NCI-H226 (cell line): ENCODE measurements at regions not wholly inside any gene's neighbourhood (a gene's known extent, or its start where the extent isn't known, plus 50 kb on each side); places are given as distances from the start of the nearest gene placed in this dataset.
A peak's percentile ranks its signal among the peaks of the same experiment; 100 is the strongest.
"Not testable (repeated sequence)": the region's sequence is repeated elsewhere in the genome, so short reads cannot be mapped to it uniquely, and the experiment has no call there.

ENCODE experiments used
- DNase-seq: peaks from one replicate; pipeline ENCODE4 v3.0.0-alpha.2; 2015

- DNase-seq, result no peak
These were observed 86.1 kb downstream of the RAP2A start for GRCh38 chr13:97520061-97520460.

DNA sequence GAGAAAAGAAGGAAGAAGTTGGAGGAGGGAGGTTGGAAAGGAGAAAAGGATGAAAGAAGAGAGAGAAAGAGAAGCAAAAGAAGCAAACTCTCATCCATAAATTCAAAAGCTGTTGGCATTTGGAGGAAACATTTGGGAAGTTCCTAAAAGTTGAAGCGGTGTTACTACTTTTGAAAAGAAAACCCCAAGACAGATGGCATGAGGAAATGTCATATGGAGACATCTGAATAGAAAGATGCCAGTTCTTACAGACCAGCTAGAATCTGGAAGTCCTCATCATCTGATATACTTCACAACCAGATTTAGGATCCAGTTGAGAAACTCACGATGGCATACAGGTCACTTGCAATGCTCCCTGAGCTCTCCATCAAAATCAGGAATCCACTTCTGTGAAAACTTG lies 86.9 kb downstream of the RAP2A start:
- no peak for DNase-seq

- DNase-seq, result no peak
These were observed 87.8 kb downstream of the RAP2A start for GRCh38 chr13:97521726-97522125.

DNA sequence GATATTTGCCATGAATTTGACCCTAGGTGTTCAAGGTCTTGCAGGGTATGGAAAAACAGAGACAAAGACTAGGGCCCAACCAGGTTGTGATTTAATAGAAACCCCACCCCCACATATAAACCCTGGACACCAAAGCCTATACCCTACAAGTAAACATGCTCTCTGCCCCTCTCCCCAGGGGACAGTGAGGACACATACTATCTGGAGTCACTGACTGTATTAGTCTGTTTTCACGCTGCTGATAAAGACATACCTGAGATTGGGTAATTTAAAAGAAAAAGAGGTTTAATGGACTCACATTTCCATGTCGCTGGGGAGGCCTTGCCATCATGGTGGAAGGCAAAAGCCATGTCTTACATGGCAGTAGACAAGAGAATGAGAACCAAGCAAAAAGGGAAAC lies 88.3 kb downstream of the RAP2A start:
- no peak for DNase-seq

DNA sequence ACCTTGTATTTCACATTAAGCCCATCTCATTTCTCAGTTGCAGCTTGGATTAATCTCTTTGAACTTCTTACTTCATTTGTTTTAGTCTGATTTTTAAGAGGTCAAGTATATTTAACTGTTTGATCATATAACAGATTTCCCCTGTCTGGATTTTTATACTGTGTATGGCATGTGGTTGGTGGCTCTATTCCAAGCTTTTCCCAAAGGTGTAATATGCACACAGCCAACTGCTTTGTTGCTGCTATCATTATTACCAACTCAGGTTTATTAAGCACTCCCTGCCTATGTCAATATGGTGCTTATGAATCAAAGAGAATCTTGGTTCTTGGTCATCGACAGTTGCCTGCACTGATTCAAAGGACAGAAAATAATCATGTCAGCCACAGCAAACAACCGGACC lies 92.6 kb downstream of the RAP2A start:
- no peak for DNase-seq

DNA sequence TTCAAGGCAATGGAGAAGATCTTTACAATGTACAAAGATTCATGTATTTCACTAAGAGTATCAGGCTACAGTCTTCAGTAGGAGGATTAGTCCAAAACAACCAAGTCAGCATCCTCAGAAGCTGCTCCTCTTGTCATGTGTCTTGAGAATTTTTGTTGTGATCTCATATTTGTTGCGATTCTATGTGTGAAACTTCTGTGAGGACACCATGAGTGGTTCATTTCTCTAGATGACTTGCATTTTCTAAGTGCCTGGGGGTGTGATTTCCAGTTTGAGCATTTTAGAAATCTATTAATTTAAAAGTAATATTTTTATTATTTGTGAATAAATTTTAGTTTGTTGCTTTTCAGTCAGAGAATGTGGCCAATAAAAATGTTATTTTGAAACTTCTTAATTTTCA lies 94.5 kb downstream of the RAP2A start:
- DNase-seq, result no peak

GRCh38 chr13:97534540-97534939 lies 100.6 kb downstream of the RAP2A start:
- DNase-seq, result no peak

DNA sequence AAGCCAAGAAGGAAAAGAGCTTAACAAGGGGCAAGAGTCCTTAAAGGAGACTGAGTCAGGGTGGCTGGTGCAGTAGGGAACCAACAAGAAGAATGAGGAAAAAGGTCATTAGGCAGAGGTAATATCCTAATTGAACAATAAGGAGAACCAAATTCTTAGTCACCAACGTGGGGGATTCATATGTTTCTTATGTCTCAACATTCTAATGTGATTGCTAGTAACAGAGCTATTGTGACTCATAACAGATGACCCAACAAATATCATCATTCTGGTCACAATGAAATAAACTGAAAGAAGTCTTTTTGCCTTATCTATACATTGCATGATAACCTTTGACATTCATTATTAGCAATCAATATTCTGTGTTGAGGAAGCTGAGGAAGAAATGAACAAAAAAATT lies 101.6 kb downstream of the RAP2A start:
- DNase-seq, result no peak

GRCh38 chr13:97537110-97537509 lies 103.1 kb downstream of the RAP2A start:
- no peak for DNase-seq

DNA sequence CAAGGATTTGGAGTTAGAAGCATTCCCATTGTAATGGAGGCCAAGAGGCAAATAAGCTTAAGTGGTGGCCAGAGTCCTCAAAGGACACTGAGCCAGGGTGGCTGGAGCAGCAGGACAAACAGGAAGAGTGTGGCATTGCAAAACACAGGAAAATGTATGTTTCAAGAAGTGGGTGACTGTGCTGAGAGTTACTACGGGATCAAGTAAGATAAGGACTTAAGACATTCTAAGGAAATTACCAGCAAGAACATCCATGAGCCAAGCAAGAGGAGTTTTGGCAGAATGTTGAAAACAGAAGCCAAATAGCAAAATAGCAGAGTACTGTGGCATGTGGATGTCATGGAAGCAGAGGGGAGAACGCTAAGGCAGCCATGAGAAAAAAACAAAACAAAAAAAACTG lies 104.2 kb downstream of the RAP2A start:
- no peak for DNase-seq

DNA sequence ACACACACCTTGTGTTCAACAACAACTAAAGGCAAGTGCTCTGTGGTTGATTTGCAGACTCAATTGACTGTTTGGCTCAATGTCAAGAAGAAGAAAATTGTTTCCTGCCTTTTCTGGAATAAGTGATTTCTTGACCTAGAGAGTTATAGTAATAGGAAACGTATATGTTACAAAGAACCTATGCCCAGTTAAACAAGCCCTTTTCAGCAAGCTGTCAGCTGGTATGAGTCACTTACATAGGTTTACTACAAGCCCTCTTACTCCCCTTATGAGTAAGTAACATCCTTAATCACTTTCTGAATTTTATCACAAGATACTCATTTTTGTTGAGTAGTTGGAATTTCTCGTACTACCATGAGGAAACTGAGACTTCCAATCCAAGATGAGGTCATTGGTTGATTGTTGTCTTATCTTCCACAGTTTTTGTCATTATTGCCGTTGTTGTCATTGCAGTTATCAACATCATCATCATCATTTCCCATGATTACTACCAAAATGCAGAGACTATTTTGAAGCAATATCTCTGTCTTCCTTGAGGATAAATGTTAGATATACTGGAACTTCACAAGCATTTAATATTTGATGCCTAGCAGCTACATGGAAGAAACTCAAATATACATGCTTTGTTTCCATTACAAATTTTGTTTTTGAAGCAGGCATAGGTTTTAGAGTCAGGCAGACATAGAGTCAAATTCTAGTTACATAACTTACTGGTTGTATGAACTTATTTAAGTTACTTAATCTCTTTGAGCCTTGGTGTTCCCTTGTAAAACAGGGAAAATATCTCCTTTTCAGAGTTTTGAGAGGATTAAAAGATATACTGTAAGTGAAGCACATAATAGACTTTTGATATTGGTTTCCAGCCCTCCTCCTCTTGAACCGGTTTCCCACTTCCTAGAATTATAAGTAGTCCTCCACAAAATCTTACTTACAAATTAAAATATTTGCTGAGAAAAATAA lies 106.0 kb downstream of the RAP2A start:
- peak; percentile 66 for DNase-seq

- no peak for DNase-seq
These were observed 106.7 kb downstream of the RAP2A start for GRCh38 chr13:97540696-97541095.

DNA sequence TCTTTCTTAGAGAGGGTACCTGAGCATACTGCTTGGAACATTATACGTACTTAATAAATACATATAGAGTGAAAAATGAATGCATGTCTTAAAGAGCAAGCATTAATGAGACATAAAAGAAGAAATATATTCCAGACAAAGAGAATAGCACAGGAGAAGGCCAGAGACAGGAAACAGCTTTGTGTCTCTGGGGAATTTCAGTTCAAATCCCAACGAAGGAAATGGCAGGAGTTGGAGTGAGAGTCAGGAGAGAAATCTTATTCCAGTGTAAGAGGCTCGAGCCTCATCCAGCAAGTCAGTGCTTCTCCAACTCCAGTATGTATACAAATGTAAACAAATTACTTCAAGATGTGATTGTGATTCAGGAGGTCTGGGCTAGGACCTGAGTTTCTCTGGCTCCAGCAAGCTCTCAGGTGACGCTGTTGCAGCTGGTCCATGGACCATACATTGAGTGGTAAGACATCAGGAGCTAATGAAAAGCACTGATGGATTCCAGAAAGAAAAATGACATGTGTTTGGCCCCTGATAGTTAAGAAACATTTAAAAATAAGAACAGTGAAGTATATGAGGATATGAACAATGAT lies 108.2 kb downstream of the RAP2A start:
- DNase-seq, result no peak

DNA sequence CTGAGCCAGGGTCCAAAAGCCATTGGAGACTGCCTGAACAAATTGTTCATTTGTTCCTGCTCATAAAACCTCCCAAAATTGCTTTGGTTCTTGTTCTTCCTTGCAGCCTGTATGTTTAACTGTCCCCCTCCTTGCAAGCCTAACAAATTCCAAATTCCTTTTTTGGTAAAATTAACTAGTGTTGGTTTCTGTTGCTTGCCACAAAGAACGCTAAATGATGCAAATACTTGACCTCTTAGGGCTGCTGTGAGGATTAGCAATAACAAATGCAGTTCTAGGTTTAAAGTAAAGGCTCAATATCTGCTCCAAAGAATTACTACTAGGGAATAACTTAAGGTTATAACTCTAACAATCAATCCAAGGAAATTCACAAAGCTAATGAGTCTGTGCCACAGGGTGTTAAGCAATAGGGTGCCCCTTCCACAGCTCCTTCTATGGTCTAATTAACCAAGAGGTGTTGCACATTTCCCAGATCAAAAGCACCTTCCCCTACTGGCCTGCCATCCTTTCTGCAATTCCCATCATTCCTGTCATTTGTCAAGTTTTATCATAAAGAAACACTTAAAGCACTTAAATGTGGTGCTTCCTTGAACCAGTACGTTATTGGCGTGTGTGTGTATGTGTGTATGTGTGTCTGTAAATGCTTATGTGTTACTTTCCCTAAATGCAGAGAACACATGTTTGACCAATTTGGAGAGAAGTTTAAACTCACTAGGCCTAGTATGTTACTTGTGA lies 110.2 kb downstream of the RAP2A start:
- DNase-seq, result no peak

- DNase-seq, result not testable (repeated sequence)
These were observed 111.1 kb downstream of the RAP2A start for GRCh38 chr13:97544971-97545499.

- DNase-seq, result no peak
These were observed 114.2 kb downstream of the RAP2A start for GRCh38 chr13:97548138-97548537.

- no peak for DNase-seq
These were observed 114.7 kb downstream of the RAP2A start for GRCh38 chr13:97548711-97549110.

DNA sequence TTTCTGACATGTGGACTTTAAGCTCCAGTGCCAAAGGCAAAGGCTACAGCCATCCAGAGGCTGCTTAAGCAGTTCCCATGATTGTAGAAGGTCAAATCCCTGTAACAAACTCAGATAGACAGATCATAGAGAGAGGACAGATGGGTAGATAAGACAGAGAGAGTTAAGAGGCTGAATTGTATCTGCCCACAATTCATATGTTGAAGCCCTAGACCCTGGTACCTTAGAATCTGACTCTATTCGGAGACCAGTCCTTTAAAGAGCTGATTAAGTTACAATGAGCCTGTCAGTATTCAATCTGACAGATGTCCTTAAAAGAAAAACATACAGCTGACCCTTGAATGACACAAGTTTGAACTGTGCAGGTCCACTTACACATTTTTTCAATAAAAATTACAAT lies 115.2 kb downstream of the RAP2A start:
- DNase-seq, result no peak

- no peak for DNase-seq
These were observed 120.5 kb downstream of the RAP2A start for GRCh38 chr13:97554496-97554895.

DNA sequence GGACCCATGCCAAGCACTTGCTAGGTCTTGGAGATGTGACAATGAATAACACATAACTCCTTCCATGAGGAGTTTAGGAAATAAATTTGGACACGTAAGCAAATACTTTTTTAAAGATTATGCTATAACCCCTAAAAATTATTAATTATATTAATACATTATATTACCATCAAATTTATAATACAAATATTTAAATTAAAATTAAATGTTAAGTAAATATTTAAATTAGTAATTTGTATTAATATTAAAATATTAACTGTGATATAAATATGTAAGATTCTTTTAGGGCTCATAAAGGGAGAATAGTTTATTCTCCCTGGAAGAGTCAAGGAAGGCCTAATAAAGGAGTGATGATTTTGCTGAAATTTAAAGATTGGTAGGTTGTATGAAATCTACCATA lies 121.1 kb downstream of the RAP2A start:
- no peak for DNase-seq

- DNase-seq, result peak; percentile 17
These were observed 125.1 kb downstream of the RAP2A start for GRCh38 chr13:97559030-97559429.

- no peak for DNase-seq
These were observed 126.0 kb downstream of the RAP2A start for GRCh38 chr13:97559981-97560380.

GRCh38 chr13:97561182-97561581 lies 127.2 kb downstream of the RAP2A start:
- DNase-seq, result no peak

GRCh38 chr13:97562962-97563361 lies 129.0 kb downstream of the RAP2A start:
- DNase-seq, result no peak
